ENCODE measurements at regions not wholly inside any gene's neighbourhood (a gene's known extent, or its start where the extent isn't known, plus 50 kb on each side); places are given as distances from the start of the nearest gene placed in this dataset.

- TF ChIP-seq ELF4 (IDR thresholded peaks at IDR 0.05) (no peak), FOXM1 (IDR thresholded peaks at IDR 0.05; ENCODE audit: borderline replicate concordance) (no peak), NFRKB (IDR thresholded peaks at IDR 0.05) (no peak), BHLHE40 (IDR thresholded peaks at IDR 0.05; ENCODE audit: borderline replicate concordance) (no peak), LEF1 (IDR thresholded peaks at IDR 0.05; ENCODE audit: borderline replicate concordance) (no peak), FOXA1 (IDR thresholded peaks at IDR 0.05) (no peak), TARDBP (IDR thresholded peaks at IDR 0.05) (no peak), SP1 (IDR thresholded peaks at IDR 0.05) (no peak), PKNOX1 (IDR thresholded peaks at IDR 0.05) (no peak), SUZ12 (IDR thresholded peaks at IDR 0.05) (no peak), ZNF384 (IDR thresholded peaks at IDR 0.05) (no peak), FOXK2 (IDR thresholded peaks at IDR 0.05) (no peak), ARNT (IDR thresholded peaks at IDR 0.05) (no peak)
These were observed 77.1 kb downstream of the RBMXL2 start for GRCh38 chr11:7165911-7166310.

Data from HEK293T (cell line).